ENCODE measurements at regions not wholly inside any gene's neighbourhood (a gene's known extent, or its start where the extent isn't known, plus 50 kb on each side); places are given as distances from the start of the nearest gene placed in this dataset.

GRCh38 chr4:14452001-14452400 lies 550.3 kb upstream of the CPEB2 start:
- H3K9me3 ChIP-seq: no peaks in the 10 kb centered on the region
- H3K4me3 ChIP-seq: no peak overlapping the region
- no peaks in the 10 kb centered on the region for H3K27me3 ChIP-seq
- ATAC-seq (ENCODE audit: low FRiP score in 2 of 2) (no peak), DNase-seq (peak in 1 of 2 donors; percentile 12)
- H3K36me3 ChIP-seq: no peaks in the 10 kb centered on the region
- no peak for TF ChIP-seq EP300 (IDR thresholded peaks at IDR 0.05)
- TF ChIP-seq, protein P1, sequence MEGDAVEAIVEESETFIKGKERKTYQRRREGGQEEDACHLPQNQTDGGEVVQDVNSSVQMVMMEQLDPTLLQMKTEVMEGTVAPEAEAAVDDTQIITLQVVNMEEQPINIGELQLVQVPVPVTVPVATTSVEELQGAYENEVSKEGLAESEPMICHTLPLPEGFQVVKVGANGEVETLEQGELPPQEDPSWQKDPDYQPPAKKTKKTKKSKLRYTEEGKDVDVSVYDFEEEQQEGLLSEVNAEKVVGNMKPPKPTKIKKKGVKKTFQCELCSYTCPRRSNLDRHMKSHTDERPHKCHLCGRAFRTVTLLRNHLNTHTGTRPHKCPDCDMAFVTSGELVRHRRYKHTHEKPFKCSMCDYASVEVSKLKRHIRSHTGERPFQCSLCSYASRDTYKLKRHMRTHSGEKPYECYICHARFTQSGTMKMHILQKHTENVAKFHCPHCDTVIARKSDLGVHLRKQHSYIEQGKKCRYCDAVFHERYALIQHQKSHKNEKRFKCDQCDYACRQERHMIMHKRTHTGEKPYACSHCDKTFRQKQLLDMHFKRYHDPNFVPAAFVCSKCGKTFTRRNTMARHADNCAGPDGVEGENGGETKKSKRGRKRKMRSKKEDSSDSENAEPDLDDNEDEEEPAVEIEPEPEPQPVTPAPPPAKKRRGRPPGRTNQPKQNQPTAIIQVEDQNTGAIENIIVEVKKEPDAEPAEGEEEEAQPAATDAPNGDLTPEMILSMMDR (IDR thresholded peaks at IDR 0.05): no peak
- TF ChIP-seq POLR2AphosphoS5 (IDR thresholded peaks at IDR 0.05): no peak
- TF ChIP-seq POLR2A (IDR thresholded peaks at IDR 0.05): no peak
- 77 to 79% methylated on average over 12 of the region's 12 CpGs for WGBS, 2 donors
- H3K27ac ChIP-seq: no peak overlapping the region
- no peaks in the 10 kb centered on the region for H3K4me1 ChIP-seq

- Histone ChIP-seq H3K4me3 (no peak overlapping the region), H3K36me3 (no peaks in the 10 kb centered on the region), H3K27ac (no peak overlapping the region), H3K4me1 (no peaks in the 10 kb centered on the region), H3K9me3 (no peaks in the 10 kb centered on the region), H3K27me3 (no peaks in the 10 kb centered on the region)
- DNase-seq (no peak), ATAC-seq (ENCODE audit: low FRiP score in 2 of 2) (no peak)
- no peak for TF ChIP-seq POLR2A (IDR thresholded peaks at IDR 0.05)
- WGBS, 2 donors: 49 to 57% methylated on average over 6 of the region's 6 CpGs
Observed at GRCh38 chr4:14452764-14453163, 549.5 kb upstream of the CPEB2 start.

- no peaks in the 10 kb centered on the region for H3K27me3 ChIP-seq
- H3K4me3 ChIP-seq: no peak overlapping the region
- no peaks in the 10 kb centered on the region for H3K9me3 ChIP-seq
- no peaks in the 10 kb centered on the region for H3K36me3 ChIP-seq
- 59 to 92% methylated on average over 2 of the region's 2 CpGs for WGBS, 2 donors
- H3K4me1 ChIP-seq: no peaks in the 10 kb centered on the region
- DNase-seq: no peak
- TF ChIP-seq EP300 (IDR thresholded peaks at IDR 0.05) (no peak), POLR2AphosphoS5 (IDR thresholded peaks at IDR 0.05) (no peak), POLR2A (IDR thresholded peaks at IDR 0.05) (no peak)
- TF ChIP-seq, protein P1 (IDR thresholded peaks at IDR 0.05): no peak
- ATAC-seq (ENCODE audit: low FRiP score in 2 of 2): no peak
- H3K27ac ChIP-seq: no peak overlapping the region
Observed at GRCh38 chr4:14458463-14458862, 543.8 kb upstream of the CPEB2 start.

DNA sequence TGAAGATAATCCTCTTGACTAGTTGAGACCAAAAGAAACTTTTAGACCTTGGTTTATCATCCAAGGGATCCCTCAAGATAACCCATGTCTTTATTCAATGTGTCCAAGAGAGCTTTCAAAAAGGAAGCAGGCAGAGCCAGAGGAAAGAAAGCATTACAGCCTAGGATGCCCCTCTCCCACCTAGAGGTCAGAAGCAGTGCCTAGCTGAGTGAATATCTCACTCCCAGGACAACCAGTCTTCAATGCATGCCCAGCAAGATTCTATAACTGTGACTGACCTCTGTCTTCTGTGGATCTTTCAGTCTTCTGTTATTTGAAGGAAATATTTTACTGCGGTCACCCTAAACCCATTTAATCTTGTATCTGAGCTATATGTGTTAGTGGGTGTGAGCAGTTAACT lies 537.2 kb upstream of the CPEB2 start:
- no peak for TF ChIP-seq EP300 (IDR thresholded peaks at IDR 0.05)
- TF ChIP-seq POLR2A (IDR thresholded peaks at IDR 0.05): no peak
- no peak for TF ChIP-seq POLR2AphosphoS5 (IDR thresholded peaks at IDR 0.05)
- TF ChIP-seq, protein P1 (IDR thresholded peaks at IDR 0.05): no peak

DNA sequence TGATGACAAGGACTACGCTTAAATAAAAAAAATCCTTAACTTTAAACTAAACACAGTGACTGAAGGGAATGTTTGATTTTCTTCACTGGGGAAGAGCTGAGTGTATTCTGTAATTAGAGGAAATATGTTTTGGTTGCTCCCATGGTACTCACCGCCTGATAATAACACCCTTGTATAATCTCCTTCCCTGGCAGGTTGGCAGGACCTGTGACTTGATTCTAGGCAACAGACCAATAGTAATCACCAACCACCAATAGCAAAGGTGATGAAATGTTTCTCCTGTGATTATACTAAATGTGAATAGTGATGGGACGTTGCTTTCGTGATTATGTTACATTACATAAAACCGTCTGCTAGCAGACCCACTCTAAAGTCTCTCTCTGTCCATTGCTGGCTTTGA lies 536.8 kb upstream of the CPEB2 start:
- 70 to 79% methylated on average over 5 of the region's 5 CpGs for WGBS, 2 donors
- Histone ChIP-seq H3K4me3 (no peak overlapping the region), H3K9me3 (no peaks in the 10 kb centered on the region), H3K27ac (no peak overlapping the region), H3K4me1 (no peaks in the 10 kb centered on the region), H3K36me3 (no peaks in the 10 kb centered on the region), H3K27me3 (no peaks in the 10 kb centered on the region)
- ATAC-seq (ENCODE audit: low FRiP score in 2 of 2) (no peak), DNase-seq (no peak)
- no peak for TF ChIP-seq POLR2AphosphoS5 (IDR thresholded peaks at IDR 0.05)

More for the DNA sequence above, 537.2 kb upstream of the CPEB2 start:
- DNase-seq (no peak), ATAC-seq (ENCODE audit: low FRiP score in 2 of 2) (no peak)
- H3K9me3 ChIP-seq: no peaks in the 10 kb centered on the region
- no peaks in the 10 kb centered on the region for H3K27me3 ChIP-seq
- 91 to 96% methylated on average over 1 of the region's 1 CpG for WGBS, 2 donors
- no peak overlapping the region for H3K4me3 ChIP-seq
- no peaks in the 10 kb centered on the region for H3K36me3 ChIP-seq
- no peaks in the 10 kb centered on the region for H3K4me1 ChIP-seq
- H3K27ac ChIP-seq: no peak overlapping the region

DNA sequence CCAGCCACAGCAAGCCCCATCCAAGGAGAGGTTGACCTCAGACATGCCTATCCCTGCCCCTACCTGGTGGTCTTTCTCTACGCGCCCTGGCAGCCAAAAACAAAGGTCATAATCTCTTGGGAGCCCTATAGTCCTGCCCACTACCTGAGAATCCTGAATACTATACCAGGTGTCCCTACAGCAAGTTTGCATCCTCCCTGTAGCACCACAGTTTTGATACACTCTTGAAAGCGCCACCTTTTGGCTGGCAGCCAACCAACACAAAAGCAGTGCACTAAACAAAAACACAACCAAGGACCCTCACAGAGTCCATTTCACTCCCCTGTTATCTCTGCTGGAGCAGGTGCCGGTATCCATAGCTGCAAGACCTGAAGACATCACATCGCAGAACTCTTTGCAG lies 523.8 kb upstream of the CPEB2 start:
- no peaks in the 10 kb centered on the region for H3K36me3 ChIP-seq
- ATAC-seq (ENCODE audit: low FRiP score in 2 of 2) (no peak), DNase-seq (no peak)
- no peak for TF ChIP-seq EP300 (IDR thresholded peaks at IDR 0.05)
- no peak for TF ChIP-seq POLR2AphosphoS5 (IDR thresholded peaks at IDR 0.05)
- TF ChIP-seq, protein P1 (IDR thresholded peaks at IDR 0.05): no peak
- TF ChIP-seq POLR2A (IDR thresholded peaks at IDR 0.05): no peak
- no peaks in the 10 kb centered on the region for H3K27me3 ChIP-seq
- H3K9me3 ChIP-seq: no peaks in the 10 kb centered on the region
- no peaks in the 10 kb centered on the region for H3K4me1 ChIP-seq
- H3K27ac ChIP-seq: no peak overlapping the region
- 93 to 100% methylated on average over 3 to 5 of the region's 5 CpGs for WGBS, 2 donors
- no peak overlapping the region for H3K4me3 ChIP-seq
